HG02642 (cell line): ENCODE measurements at regions not wholly inside any gene's neighbourhood (a gene's known extent, or its start where the extent isn't known, plus 50 kb on each side); places are given as distances from the start of the nearest gene placed in this dataset.
"Not testable (repeated sequence)": the region's sequence is repeated elsewhere in the genome, so short reads cannot be mapped to it uniquely, and the experiment has no call there.

Source experiments
- ATAC-seq: cut with Tn5 transposase; IDR thresholded peaks from one replicate; pipeline ENCODE4 v1.9.1; 2021; ENCODE audit warnings: mild to moderate bottlenecking; ENCODE audit not compliant: unreplicated experiment, poor library complexity

DNA sequence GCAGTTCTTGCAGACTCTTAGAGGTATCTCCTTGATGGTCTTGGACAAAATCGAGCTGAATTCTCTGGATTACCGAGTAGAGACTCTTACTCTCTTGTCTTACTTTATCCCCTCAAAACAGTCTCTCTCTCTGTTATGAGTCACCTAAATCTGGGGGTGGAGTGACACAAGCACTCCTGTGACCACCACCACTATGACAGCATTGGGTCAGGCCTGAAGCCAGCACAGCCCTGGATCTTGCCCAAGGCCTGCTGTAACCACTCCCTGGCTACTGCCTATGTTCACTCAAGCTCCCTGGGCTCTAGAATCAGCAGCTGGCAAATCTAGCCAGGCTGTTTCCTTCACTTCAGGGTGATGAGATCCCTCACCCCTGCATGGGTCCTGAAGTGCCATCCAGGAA lies 662.5 kb downstream of the LUZP2 start:
- no peak for ATAC-seq

DNA sequence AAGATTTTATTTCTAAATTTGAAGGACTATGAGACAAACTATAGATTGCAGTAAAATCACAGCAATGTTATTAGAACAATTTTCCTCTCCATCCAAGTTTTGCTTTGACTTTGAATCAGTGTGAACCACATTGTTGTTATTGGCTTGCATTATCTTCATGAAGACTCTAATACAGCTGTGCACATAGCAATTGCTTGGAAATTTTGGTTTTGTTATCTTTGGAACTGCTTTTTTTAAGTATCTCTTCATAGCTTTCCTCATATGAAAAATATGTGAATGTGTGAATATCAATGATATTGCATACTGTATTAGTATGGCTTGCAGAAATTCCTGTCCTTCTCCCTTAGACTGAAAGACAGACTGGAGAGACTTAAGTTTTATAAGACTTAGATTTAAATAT lies 666.6 kb downstream of the LUZP2 start:
- ATAC-seq = no peak

DNA sequence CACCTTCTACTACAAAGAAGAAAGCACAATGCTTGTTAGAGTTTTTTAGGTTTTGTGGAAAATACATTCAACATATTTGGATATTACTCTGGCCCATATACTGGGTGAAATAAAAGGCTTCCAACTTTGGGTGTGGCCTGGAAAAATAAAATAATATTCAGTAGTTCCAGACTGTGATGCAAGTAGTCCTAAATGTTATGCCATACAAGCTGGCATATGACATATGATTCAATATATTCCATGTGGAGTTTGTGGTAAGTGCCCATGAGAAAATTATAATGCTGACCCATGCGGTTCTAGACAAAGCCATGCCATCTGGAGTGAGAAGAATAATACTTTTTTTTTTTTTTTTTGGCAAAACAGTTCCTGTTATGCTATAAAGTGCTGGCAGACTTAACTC lies 683.3 kb downstream of the LUZP2 start:
- no peak for ATAC-seq

DNA sequence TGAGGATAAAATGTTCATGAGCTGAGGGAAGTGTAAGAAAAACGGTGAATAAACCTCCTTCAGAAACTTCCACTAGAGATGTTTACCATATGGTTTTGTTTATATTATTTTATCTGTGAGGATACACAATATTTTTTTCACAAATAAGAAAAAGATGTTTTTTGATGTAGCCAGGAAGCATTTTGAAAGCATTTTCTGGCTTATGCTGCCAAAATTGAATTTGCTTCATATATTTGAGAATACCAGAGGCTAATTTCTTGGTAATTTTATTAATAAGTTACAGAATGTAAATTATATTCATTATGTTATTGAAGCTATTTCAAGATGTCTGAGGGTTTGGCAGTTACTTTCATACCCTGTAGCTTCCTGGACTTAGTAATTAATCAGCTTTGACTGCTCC lies 686.6 kb downstream of the LUZP2 start:
- no peak for ATAC-seq

DNA sequence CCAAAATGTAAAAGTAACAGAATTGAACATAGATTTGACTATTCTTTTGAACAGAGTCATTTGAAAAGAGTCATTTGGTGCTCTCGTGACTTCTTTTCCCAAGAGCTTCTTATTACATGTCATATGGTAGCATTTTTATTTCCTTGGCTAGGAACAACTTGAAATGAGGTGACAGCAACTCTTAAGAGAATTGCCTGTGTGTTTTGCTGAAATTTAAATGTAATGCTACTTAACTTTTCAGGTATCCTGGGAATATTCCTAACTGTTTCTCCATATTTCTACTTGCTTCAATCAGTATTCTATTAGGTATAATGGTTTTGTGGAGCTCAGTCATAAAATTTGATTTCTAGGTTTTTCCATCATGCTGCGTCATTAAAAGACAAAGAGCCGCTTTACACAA lies 700.7 kb downstream of the LUZP2 start:
- ATAC-seq = no peak

DNA sequence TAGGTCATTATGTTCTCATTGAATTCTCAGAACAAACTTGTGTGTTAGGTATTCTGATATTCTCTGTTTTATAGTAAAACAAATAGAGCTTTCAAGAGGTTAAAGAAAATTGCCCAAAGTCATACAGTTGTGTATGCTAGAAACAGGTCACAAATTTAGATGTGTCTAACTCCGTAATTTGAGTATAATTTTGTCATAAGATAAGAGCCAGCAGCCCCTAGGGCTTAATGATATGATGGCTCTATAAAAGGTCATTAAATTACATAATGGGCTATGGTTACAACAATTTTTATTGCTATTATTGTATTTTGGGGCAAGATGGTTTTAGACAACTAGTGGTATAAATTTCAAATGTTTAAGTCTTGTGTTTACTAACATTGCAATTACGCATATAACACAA lies 701.9 kb downstream of the LUZP2 start:
- ATAC-seq = no peak

DNA sequence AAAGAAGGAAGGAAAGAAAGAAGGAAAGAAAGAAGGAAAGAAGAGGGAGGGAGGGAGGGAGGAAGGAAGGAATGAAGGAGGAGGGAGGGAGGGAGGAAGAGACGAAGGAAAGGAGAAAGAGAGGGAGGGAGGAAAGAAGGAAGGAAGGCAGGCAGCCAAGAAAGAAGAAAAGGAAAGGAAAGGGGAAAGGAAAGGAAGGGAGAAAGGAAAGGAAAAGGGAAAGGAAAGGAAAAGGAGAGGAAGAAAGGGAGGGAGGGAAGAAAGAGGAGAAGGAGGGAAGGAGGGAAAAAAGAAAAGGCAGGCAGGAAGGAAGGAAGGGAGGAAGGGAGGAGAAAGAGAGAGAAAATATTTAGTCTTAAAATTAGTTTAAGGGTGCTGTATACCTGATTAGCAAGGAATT lies 704.1 kb downstream of the LUZP2 start:
- ATAC-seq = no peak

DNA sequence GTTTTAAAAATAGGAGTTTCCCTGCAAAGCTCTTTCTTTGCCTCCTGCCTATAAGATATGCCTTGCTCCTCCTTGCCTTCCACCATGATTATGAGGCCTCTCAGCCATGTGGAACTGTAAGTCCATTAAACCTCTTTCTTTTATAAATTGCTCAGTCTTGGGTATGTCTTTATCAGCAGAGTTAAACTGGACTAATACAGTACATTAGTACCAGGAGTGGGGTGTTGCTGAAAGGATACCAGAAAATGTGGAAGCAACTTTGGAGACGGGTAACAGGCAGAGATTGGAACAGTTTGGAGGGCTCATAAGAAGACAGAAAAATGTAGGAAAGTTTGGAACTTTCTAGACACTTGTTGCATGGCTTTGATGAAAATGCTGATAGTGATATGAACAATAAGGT lies 709.9 kb downstream of the LUZP2 start:
- no peak for ATAC-seq

DNA sequence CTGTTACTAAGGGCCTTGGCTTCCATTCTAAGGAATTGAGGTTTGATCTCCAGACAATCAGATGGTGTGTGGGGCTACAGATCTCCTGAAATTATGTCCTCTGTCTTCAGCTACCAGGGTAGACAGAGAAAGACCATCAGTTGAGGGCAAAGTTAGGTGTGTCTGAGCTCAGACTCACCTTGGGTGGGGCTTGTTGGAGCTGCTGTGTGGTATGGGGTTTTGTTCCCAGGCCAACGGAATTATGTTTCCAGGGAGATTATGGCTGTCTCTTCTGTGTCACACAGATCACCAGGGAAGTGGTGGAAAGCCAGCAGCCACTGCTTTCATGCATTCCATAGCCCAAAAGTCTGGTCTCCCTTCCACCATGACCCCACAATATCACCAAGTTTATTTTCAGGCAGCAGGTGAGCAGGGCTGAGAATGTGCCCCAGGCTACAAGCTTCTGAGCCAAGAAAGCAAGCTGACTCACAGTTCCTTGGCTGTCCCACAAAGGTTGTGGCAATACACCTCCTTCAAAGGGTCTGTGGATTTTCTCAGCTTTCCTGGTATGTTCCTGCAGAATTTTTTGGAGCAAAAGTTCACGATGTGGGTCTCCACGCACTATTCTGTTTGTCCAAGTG lies 714.9 kb downstream of the LUZP2 start:
- ATAC-seq = no peak

DNA sequence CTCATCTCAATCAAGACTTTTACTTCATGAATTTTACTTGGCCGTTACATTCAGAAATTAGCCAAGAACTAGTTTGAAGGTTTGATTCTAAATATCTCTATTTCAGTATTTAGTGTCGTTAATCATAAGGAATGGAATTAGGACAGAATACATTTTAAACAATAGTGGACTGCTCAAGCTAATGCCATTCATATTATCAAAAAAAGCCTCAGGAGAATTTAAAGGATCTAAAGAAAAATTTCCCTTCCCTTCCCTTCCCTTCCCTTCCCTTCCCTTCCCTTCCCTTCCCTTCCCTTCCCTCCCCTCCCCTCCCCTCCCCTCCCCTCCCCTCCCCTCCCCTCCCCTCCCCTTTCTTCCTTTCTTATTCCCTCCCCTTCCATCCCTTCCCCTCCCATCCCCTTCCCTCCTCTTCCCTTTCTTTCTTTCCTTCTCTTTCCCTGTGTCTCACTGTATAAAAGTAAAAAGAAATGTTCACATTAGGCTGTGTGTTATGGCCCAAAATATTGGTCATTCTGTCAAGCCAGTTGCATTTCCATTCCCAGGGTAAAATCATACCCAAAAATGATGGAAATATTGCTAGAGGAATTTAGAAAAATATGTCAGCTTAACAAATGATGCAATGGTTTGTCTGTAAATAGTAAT lies 717.8 kb downstream of the LUZP2 start:
- no peak for ATAC-seq

DNA sequence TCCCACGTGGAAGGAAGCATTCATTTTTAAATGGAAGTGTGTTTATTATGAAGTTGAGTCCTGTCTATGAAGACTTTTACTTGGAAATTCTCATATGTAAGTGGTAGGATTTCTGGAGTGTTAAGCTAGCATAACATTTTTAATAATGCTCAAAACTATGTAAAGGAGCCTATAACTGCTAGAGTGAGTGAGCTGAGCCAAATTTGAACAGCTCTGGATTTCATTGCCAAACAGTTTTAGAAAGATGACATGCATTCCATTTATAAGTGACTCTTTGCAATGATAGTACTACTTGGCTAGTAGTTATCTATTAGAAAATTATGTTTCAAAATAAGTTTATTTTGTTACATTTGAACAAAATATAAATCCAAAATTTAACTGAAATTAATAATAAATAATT lies 721.2 kb downstream of the LUZP2 start:
- no peak for ATAC-seq

DNA sequence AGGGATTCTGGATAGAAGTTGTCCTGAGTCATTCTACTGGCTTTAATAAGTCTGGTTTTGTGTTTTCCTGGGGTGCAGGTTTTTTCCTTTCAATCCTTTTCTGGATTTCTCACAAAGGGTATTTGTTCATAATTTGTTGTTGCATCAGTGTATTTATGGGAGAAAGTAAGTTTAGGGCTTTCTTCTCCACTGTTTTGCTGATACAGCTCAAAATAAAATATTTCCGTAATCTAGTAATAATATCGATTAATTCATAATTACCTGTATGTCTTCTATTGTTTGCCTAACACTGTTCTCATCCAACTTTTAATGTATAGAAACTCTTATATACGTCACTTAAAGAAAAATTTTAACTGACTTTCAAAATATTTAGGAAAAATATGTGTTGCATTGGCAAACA lies 728.2 kb downstream of the LUZP2 start:
- no peak for ATAC-seq

DNA sequence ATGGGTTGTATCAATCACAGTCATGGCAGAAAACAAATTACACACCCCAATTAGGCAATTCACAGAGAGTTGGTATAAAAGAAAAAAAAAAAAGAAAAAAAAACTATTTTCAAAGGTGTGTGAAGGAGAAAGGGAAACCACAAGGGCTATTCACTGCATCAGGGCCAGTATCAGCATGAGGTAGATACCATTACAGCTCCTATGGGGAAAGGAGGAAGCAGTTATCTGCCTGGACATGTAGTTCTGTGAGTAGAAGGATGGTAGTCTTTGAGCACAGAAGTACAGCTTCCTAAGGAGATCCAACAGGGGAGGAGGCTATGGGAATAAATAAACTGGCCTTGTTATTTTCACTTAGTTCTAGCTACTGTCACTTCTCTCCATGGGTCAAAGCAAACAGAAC lies 746.1 kb downstream of the LUZP2 start:
- ATAC-seq = no peak

DNA sequence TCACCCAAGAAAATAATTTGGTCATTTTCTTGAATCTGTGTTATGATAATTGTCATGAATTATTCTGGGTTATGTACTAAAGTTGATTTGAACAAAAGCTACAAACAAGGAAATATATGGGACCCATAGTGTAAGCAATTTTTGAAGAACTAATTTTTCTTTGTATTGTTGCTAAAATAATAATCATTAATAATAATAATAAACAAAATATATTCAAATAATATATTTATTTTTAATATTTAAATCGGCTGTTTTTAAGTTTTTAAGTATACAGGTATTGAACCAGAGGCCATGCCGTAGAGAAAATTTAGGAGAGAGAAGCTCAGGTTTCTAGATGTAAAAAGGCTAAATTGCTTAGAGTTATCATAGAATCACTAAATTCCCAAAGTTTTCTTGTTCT lies 747.3 kb downstream of the LUZP2 start:
- no peak for ATAC-seq

DNA sequence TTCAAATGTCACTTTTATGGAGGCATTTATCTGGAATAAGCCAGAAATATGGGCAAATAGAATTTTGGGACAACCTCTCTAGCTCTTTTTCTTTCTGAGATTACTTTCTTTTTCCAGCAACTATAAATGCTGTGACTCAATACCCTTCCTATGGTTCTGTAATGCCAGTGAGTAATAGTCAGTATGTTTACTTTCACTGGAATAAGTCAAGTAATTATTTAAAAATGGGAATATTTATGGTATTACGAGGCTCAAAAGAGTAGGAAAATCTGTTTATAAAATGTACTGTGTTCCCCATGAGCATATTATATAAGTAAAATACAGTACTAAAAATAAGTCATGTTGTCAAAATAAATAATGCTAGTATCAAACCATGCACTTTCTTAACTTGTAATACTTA lies 750.5 kb downstream of the LUZP2 start:
- no peak for ATAC-seq

DNA sequence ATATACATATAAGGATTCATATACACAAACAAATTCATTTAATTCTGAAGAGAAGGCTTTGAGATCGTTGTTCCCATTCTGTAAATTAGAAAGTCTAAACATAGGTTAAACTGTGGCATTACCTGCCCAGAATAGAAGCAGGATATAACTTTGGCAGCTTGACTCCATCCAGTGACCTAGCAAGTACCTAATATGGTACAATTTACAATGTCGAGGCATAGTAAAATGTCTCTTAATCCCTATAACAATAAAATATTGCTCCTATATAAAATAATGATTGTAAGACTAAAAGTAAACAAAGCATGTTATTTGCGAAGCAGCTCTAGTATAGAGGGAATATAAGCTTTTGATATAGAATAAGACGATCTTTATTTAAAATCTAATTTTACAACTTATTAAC lies 756.0 kb downstream of the LUZP2 start:
- no peak for ATAC-seq

DNA sequence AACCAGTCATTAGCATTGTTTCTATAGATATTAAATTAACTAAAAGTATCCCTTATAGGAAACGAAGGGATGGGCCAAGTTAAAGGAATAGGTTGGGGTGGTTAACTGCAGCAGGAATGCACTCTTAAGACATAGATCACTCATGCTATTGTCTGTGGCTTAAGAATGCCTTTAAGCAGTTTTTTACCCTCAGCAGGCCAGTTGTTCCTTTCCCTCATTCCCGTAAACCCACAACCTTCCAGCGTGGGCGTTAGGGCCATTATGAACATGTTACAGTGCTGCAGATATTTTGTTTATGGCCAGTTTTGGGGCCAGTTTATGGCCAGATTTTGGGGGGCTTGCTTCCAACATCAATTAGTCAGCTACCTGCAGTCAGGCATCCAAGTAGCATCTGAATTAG lies 767.0 kb downstream of the LUZP2 start:
- ATAC-seq = not testable (repeated sequence)

DNA sequence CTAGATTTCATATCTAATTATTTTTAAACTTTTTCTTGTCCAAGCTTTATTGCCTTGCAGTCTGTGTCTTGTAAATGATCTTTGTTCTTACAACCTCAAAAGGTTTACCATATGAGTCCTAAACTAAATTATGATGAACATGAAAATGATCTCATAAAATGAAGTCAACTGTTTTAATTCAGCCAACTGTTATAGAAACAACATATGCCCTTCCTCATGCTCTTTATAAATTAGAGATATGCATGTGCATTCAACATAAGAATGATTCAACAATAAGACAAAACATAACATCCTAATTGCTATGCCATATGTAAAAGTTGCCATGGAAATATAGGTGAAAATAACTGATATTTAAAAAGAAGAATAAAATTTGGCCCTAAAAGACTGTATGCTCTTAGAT lies 774.4 kb downstream of the LUZP2 start:
- ATAC-seq = no peak

DNA sequence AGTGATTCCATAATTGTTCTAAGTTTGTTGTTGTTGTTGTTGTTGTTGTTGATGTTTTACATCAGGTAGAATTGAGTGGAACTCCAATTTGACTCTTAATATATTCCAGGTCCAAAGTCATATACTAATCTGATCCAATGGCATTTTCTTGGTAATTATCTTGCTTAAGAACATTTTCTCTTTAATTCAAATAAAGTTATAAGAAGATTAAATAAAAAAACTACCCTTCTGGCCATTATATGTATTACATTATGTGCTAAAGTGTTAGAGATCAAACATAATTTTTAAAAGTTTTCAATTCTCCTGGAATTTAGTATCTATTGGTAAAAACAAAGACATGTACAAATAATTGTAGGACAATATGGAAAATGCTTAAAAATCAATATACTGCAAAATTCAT lies 775.4 kb downstream of the LUZP2 start:
- ATAC-seq = no peak

DNA sequence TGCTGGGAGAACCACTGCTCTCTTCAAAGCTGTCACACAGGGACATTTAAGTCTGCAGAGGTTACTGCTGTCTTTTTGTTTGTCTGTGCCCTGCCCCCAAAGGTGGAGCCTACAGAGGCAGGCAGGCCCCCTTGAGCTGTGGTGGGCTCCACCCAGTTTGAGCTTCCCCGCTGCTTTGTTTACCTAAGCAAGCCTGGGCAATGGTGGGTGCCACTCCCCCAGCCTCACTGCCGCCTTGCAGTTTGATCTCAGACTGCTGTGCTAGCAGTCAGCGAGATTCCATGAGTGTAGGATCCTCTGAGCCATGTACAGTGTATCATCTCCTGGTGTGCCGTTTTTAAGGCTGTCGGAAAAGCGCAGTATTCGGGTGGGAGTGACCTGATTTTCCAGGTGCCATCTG lies 784.0 kb downstream of the LUZP2 start:
- not testable (repeated sequence) for ATAC-seq

DNA sequence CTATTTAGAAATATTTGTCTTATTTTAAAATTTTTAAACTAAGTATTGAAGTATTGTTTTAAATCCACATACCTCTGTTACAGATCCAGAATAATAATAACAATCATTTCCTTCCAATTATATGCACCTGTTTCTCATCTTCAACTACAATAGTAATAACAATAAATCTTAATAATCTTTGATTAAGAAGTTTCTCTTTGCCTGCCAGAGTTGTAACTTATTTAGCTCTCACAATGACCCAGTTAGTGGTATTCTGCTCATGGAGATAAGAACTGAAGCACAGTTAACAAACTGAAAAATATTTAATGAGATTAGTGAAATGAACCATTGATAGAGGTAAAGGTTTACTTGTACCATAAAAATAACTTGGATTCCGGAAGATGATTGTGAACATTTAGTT lies 796.3 kb downstream of the LUZP2 start:
- no peak for ATAC-seq

DNA sequence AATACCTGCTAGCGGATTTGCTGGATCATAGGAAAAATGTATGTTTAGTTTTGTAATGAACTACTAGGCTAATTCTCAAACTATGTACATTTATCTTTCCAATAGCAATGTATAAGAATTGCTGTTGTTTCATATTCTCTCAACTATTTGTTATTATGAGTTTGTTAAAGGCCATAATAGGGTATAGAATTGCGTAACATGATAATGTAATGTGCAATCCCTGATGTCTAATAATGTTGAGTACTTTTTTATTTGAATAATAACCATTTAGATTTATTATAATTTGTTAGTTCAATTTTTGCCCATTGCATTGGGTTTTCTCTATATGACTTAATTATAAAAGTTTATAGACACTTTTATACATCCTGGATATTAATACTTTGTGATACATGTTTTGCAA lies 801.6 kb downstream of the LUZP2 start:
- ATAC-seq = no peak

DNA sequence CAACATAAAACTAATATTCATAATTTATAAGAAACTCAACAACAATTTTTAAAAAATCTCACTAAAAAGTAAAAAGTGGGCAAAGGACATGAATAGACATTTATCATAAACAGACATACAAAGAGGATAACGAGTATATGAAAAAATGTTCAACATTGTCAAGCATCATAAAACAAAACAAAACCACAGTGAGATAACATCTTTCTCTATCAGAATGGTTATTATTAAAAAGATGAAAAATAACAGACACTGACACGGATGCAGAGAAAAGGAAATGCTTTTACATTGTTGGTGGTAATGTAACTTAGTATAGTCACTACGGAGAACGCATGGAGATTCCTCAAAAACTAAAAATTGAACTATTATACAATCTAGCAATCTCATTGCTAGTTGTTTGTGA lies 813.0 kb downstream of the LUZP2 start:
- no peak for ATAC-seq
